CD1c-positive myeloid dendritic cell (primary cell): ENCODE measurements at regions not wholly inside any gene's neighbourhood (a gene's known extent, or its start where the extent isn't known, plus 50 kb on each side); places are given as distances from the start of the nearest gene placed in this dataset.

Experiments used
- DNase-seq: peaks from one replicate; pipeline ENCODE4 v3.0.0-alpha.2; 2016; ENCODE audit errors: extremely low spot score

GRCh38 chr1:106548726-106549125 lies 507.7 kb upstream of the PRMT6 start:
- DNase-seq = no peak

GRCh38 chr1:106554294-106554693 lies 502.2 kb upstream of the PRMT6 start:
- DNase-seq = no peak

- DNase-seq = no peak
These were observed 500.9 kb upstream of the PRMT6 start for GRCh38 chr1:106555571-106555970.

- no peak for DNase-seq
These were observed 492.3 kb upstream of the PRMT6 start for GRCh38 chr1:106564192-106564591.

GRCh38 chr1:106568201-106568974 lies 488.1 kb upstream of the PRMT6 start:
- no peak for DNase-seq

- DNase-seq = no peak
These were observed 485.4 kb upstream of the PRMT6 start for GRCh38 chr1:106571109-106571508.

- DNase-seq = no peak
These were observed 472.4 kb upstream of the PRMT6 start for GRCh38 chr1:106584107-106584506.

- DNase-seq = no peak
These were observed 471.8 kb upstream of the PRMT6 start for GRCh38 chr1:106584676-106585075.

- no peak for DNase-seq
These were observed 455.8 kb upstream of the PRMT6 start for GRCh38 chr1:106600626-106601025.

GRCh38 chr1:106603616-106604015 lies 452.9 kb upstream of the PRMT6 start:
- DNase-seq = no peak

GRCh38 chr1:106608841-106609240 lies 447.6 kb upstream of the PRMT6 start:
- DNase-seq = no peak

GRCh38 chr1:106613068-106613467 lies 443.4 kb upstream of the PRMT6 start:
- DNase-seq = no peak

GRCh38 chr1:106613861-106614260 lies 442.6 kb upstream of the PRMT6 start:
- DNase-seq = no peak

GRCh38 chr1:106615473-106615872 lies 441.0 kb upstream of the PRMT6 start:
- DNase-seq = no peak

GRCh38 chr1:106619080-106619826 lies 437.2 kb upstream of the PRMT6 start:
- DNase-seq = no peak

- no peak for DNase-seq
These were observed 436.7 kb upstream of the PRMT6 start for GRCh38 chr1:106619827-106620134.

- no peak for DNase-seq
These were observed 435.9 kb upstream of the PRMT6 start for GRCh38 chr1:106620521-106620954.

- no peak for DNase-seq
These were observed 434.6 kb upstream of the PRMT6 start for GRCh38 chr1:106621853-106622252.

- DNase-seq = no peak
These were observed 418.9 kb upstream of the PRMT6 start for GRCh38 chr1:106637566-106637965.

- DNase-seq = no peak
These were observed 410.2 kb upstream of the PRMT6 start for GRCh38 chr1:106646261-106646784.

GRCh38 chr1:106646816-106647215 lies 409.7 kb upstream of the PRMT6 start:
- no peak for DNase-seq

GRCh38 chr1:106651028-106651762 lies 405.3 kb upstream of the PRMT6 start:
- no peak for DNase-seq
